Body of pancreas (tissue), 4 donors: ENCODE measurements at regions not wholly inside any gene's neighbourhood (a gene's known extent, or its start where the extent isn't known, plus 50 kb on each side); places are given as distances from the start of the nearest gene placed in this dataset.

Experiments
- CTCF ChIP-seq, 7 experiments: fragments of 450-650 bp in 4 of 7; fragments of 200-600 bp in 3 of 7; sonication (generic) in 3 of 7; IDR thresholded peaks; one replicate each; pipeline ENCODE4 v1.5.1; 2016 to 2019; ENCODE audit warnings: antibody characterized with exemption in 7 of 7
- POLR2A ChIP-seq, 3 donors: fragments of 450-650 bp; IDR thresholded peaks; one replicate each; pipeline ENCODE4 v1.6.1; 2016; ENCODE audit warnings: antibody characterized with exemption in 3 of 3, mild to moderate bottlenecking in 2 of 3

GRCh38 chr7:119256446-119257131 lies 1016.4 kb upstream of the KCND2 start:
- TF ChIP-seq CTCF (IDR thresholded peaks at IDR 0.05) = no peak
- TF ChIP-seq POLR2A (IDR thresholded peaks at IDR 0.05) = no peak
